DOHH2 (cell line): ENCODE measurements at regions not wholly inside any gene's neighbourhood (a gene's known extent, or its start where the extent isn't known, plus 50 kb on each side); places are given as distances from the start of the nearest gene placed in this dataset.

Experiments used
- EZH2phosphoT487 ChIP-seq: fragments of 200-600 bp; sonication (generic); IDR thresholded peaks from 2 replicates; pipeline ENCODE4 v1.6.1; 2017; ENCODE audit warnings: borderline replicate concordance, mild to moderate bottlenecking, antibody characterized with exemption, low read length, moderate library complexity, mixed read lengths
- TF ChIP-seq, protein P1 (sequence below): fragments of 200-600 bp; sonication (generic); IDR thresholded peaks from one replicate; pipeline ENCODE4 v1.5.1; 2014; ENCODE audit warnings: antibody characterized with exemption, mild to moderate bottlenecking, low read depth, low read length; ENCODE audit not compliant: poor library complexity, severe bottlenecking

GRCh38 chr3:106683953-106684620, 693.2 kb upstream of the CCDC54 start:
- TF ChIP-seq, protein P1, sequence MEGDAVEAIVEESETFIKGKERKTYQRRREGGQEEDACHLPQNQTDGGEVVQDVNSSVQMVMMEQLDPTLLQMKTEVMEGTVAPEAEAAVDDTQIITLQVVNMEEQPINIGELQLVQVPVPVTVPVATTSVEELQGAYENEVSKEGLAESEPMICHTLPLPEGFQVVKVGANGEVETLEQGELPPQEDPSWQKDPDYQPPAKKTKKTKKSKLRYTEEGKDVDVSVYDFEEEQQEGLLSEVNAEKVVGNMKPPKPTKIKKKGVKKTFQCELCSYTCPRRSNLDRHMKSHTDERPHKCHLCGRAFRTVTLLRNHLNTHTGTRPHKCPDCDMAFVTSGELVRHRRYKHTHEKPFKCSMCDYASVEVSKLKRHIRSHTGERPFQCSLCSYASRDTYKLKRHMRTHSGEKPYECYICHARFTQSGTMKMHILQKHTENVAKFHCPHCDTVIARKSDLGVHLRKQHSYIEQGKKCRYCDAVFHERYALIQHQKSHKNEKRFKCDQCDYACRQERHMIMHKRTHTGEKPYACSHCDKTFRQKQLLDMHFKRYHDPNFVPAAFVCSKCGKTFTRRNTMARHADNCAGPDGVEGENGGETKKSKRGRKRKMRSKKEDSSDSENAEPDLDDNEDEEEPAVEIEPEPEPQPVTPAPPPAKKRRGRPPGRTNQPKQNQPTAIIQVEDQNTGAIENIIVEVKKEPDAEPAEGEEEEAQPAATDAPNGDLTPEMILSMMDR: no peak
- TF ChIP-seq EZH2phosphoT487: no peak
